HCT116 (cell line): ENCODE measurements at regions not wholly inside any gene's neighbourhood (a gene's known extent, or its start where the extent isn't known, plus 50 kb on each side); places are given as distances from the start of the nearest gene placed in this dataset.
A peak's percentile ranks its signal among the peaks of the same experiment; 100 is the strongest.

Source experiments
- ATAC-seq: fragments of 200-7000 bp; cut with Tn5 transposase; 2 replicates; pipeline ENCODE4 v1.9.1; 2020; ENCODE audit warnings: mild to moderate bottlenecking, moderate library complexity
- BruUV-seq: library from RNA; stranded (reverse); fragments of 400-500 nt; replicated peaks from 2 replicates; lab custom pipeline; 2021; lab: Mats Ljungman, UMichigan
- CTCF ChIA-PET: fragments of 300-600 bp; sonication (Branson Sonifier 250); formaldehyde crosslinking; loops from one replicate; lab custom pipeline; 2021; ENCODE audit warnings: antibody characterized with exemption; lab: Charles Lee
- POLR2A ChIA-PET: fragments of 300-600, 350-600 bp; sonication (Branson Sonifier 250); formaldehyde crosslinking; loops from one replicate; lab custom pipeline; 2021; ENCODE audit warnings: antibody characterized with exemption; lab: Charles Lee
- RAD21 ChIA-PET, 2 experiments: fragments of 300-600 bp; sonication (Branson Sonifier 250); formaldehyde crosslinking; loops; one replicate each; lab custom pipeline; 2023; ENCODE audit warnings: low total read pairs in 2 of 2; ENCODE audit not compliant: uncharacterized antibody in 2 of 2, unreplicated experiment in 2 of 2, low non-redundant PET in 1 of 2; lab: Charles Lee
- DNase-seq: peaks from one replicate; pipeline ENCODE4 v3.0.0-alpha.2; 2010; ENCODE audit warnings: low read depth, low spot score
- H2AFZ ChIP-seq: fragments of 200-600 bp; shearing (Covaris generic), sonication (generic); 2 replicates; pipeline ENCODE4 v1.6.1; 2017; ENCODE audit warnings: low read depth, mixed run types, mixed read lengths, antibody characterized with exemption, low read length; ENCODE audit not compliant: poor library complexity, severe bottlenecking
- H3K27ac ChIP-seq: 2 replicates; pipeline ENCODE4 v1.5.1; 2012; ENCODE audit warnings: low read depth, low read length
- H3K27me3 ChIP-seq: fragments of 200-600 bp; sonication (generic); 2 replicates; pipeline ENCODE4 v1.6.1; 2016; ENCODE audit warnings: mixed run types, low read length, mixed read lengths; ENCODE audit not compliant: insufficient read depth
- H3K36me3 ChIP-seq, 2 experiments: fragments of 200-500 bp in 1 of 2; fragments of 200-600 bp in 1 of 2; sonication (Bioruptor generic) in 1 of 2; sonication (generic) in 1 of 2; 2 replicates each; pipeline versions ENCODE4 v1.5.1 to v1.6.1; 2014 to 2016; ENCODE audit warnings: low read length in 2 of 2, inconsistent platforms in 1 of 2, mixed read lengths in 1 of 2, mixed run types in 1 of 2; ENCODE audit not compliant: insufficient read depth in 2 of 2, control insufficient read depth in 1 of 2
- H3K4me1 ChIP-seq, 2 experiments: fragments of 200-600 bp in 1 of 2; sonication (generic) in 1 of 2; 2 replicates each; pipeline versions ENCODE4 v1.5.1 to v1.6.1; 2012 to 2017; ENCODE audit warnings: low read length in 2 of 2, inconsistent platforms in 1 of 2, mild to moderate bottlenecking in 1 of 2, mixed read lengths in 1 of 2, mixed run types in 1 of 2, moderate library complexity in 1 of 2; ENCODE audit not compliant: insufficient read depth in 2 of 2, control insufficient read depth in 1 of 2
- H3K4me2 ChIP-seq: fragments of 200-600 bp; sonication (generic); 2 replicates; pipeline ENCODE4 v1.6.1; 2017; ENCODE audit warnings: mixed run types, low read length, mixed read lengths
- H3K4me3 ChIP-seq, 2 experiments: fragments of 200-600 bp in 1 of 2; sonication (generic) in 1 of 2; replicated peaks in 1 of 2; 2 replicates each; pipeline ENCODE4 v1.5.1; 2011 to 2016; ENCODE audit warnings: low read length in 2 of 2, control low read depth in 1 of 2, low read depth in 1 of 2, mild to moderate bottlenecking in 1 of 2, mixed read lengths in 1 of 2, mixed run types in 1 of 2
- H3K79me2 ChIP-seq: fragments of 200-600 bp; sonication (generic); 2 replicates; pipeline ENCODE4 v1.6.1; 2017; ENCODE audit warnings: mild to moderate bottlenecking, mixed run types, low read length, moderate library complexity, mixed read lengths; ENCODE audit not compliant: insufficient read depth
- H3K9ac ChIP-seq: fragments of 200-600 bp; sonication (generic); 2 replicates; pipeline ENCODE4 v1.6.1; 2016; ENCODE audit warnings: low read length, mixed read lengths
- H3K9me2 ChIP-seq: fragments of 200-600 bp; sonication (generic), shearing (Covaris generic); 2 replicates; pipeline ENCODE4 v1.6.1; 2017; ENCODE audit warnings: mixed run types, mild to moderate bottlenecking, moderate library complexity; ENCODE audit not compliant: insufficient read depth
- H3K9me3 ChIP-seq, 2 experiments: fragments of 200-500 bp in 1 of 2; fragments of 200-600 bp in 1 of 2; sonication (Bioruptor generic) in 1 of 2; sonication (generic) in 1 of 2; 2 replicates each; pipeline ENCODE4 v1.6.1; 2014 to 2017; ENCODE audit warnings: low read length in 2 of 2, mixed read lengths in 2 of 2, inconsistent platforms in 1 of 2, low read depth in 1 of 2, mild to moderate bottlenecking in 1 of 2, mixed run types in 1 of 2, moderate library complexity in 1 of 2; ENCODE audit not compliant: control insufficient read depth in 1 of 2, insufficient read depth in 1 of 2
- H4K20me1 ChIP-seq: fragments of 200-600 bp; sonication (generic), shearing (Covaris generic); 2 replicates; pipeline ENCODE4 v1.6.1; 2017; ENCODE audit warnings: mixed run types, mild to moderate bottlenecking, moderate library complexity; ENCODE audit not compliant: insufficient read depth
- JUND ChIP-seq: IDR thresholded peaks from 2 replicates; pipeline ENCODE4 v1.6.1; 2012
- RAD21 ChIP-seq: IDR thresholded peaks from 2 replicates; pipeline ENCODE4 v1.6.1; 2012; ENCODE audit warnings: low read depth, mild to moderate bottlenecking
- SIN3A ChIP-seq: IDR thresholded peaks from 2 replicates; pipeline ENCODE4 v1.6.1; 2012; ENCODE audit warnings: low read depth
- SP1 ChIP-seq: IDR thresholded peaks from 2 replicates; pipeline ENCODE4 v1.6.1; 2012; ENCODE audit warnings: low read depth
- TCF7L2 ChIP-seq: IDR thresholded peaks from 2 replicates; pipeline ENCODE4 v1.7.0; 2011; ENCODE audit warnings: borderline replicate concordance, inconsistent platforms; ENCODE audit not compliant: insufficient read depth, insufficient read length; ENCODE audit errors: extremely low read depth
- intact Hi-C: fragments of 100-400 bp; cut with micrococcal nuclease; formaldehyde crosslinking; loops from 2 replicates; pipeline ENCODE4 v1.10.0; 2022
- TF ChIP-seq, protein P1 (sequence below), 3 experiments: fragments of 200-600 bp in 1 of 3; sonication (generic) in 1 of 3; IDR thresholded peaks in 2 of 3; conservative IDR thresholded peaks in 1 of 3; 2 replicates each; pipeline ENCODE4 v1.5.1; 2012 to 2017; ENCODE audit warnings: low read depth in 2 of 3, low read length in 2 of 3, antibody characterized with exemption in 1 of 3, borderline replicate concordance in 1 of 3, control low read depth in 1 of 3, mild to moderate bottlenecking in 1 of 3, mixed read lengths in 1 of 3, mixed run types in 1 of 3, moderate library complexity in 1 of 3; ENCODE audit not compliant: insufficient read depth in 1 of 3
- TF ChIP-seq, protein P2 (sequence below): IDR thresholded peaks from 2 replicates; pipeline ENCODE4 v1.6.1; 2012

GRCh38 chr5:125559296-125559695 is 812.9 kb upstream of the ZNF608 start:
- CTCF ChIA-PET: no interaction called here
- H3K27ac ChIP-seq: no peak overlapping the region
- BruUV-seq: no TSS peak
- H4K20me1 ChIP-seq: no peaks in the 10 kb centered on the region
- ATAC-seq (peak; percentile 40; the same call in 1 of the 2 replicates), DNase-seq (peak; percentile 2)
- H3K9me2 ChIP-seq: no peaks in the 10 kb centered on the region
- H3K79me2 ChIP-seq: no peaks in the 10 kb centered on the region
- POLR2A ChIA-PET: no interaction called here
- no peak for TF ChIP-seq TCF7L2
- TF ChIP-seq SIN3A: no peak
- peak; percentile 25; the same call in 1 of the 2 replicates for TF ChIP-seq SP1
- TF ChIP-seq JUND: peak; percentile 36
- 0 out of 2 replicates have a peak, but pooled peaks have one; percentile 5 for TF ChIP-seq RAD21
- TF ChIP-seq, protein P1, sequence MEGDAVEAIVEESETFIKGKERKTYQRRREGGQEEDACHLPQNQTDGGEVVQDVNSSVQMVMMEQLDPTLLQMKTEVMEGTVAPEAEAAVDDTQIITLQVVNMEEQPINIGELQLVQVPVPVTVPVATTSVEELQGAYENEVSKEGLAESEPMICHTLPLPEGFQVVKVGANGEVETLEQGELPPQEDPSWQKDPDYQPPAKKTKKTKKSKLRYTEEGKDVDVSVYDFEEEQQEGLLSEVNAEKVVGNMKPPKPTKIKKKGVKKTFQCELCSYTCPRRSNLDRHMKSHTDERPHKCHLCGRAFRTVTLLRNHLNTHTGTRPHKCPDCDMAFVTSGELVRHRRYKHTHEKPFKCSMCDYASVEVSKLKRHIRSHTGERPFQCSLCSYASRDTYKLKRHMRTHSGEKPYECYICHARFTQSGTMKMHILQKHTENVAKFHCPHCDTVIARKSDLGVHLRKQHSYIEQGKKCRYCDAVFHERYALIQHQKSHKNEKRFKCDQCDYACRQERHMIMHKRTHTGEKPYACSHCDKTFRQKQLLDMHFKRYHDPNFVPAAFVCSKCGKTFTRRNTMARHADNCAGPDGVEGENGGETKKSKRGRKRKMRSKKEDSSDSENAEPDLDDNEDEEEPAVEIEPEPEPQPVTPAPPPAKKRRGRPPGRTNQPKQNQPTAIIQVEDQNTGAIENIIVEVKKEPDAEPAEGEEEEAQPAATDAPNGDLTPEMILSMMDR (IDR thresholded peaks at IDR 0.05 in 2 of 3, conservative IDR thresholded peaks at IDR 0.05 in 1 of 3; ENCODE audit: borderline replicate concordance in 1 of 3, insufficient read depth in 1 of 3, low read depth in 2 of 3, low read length in 2 of 3): no peak
- TF ChIP-seq, protein P2, sequence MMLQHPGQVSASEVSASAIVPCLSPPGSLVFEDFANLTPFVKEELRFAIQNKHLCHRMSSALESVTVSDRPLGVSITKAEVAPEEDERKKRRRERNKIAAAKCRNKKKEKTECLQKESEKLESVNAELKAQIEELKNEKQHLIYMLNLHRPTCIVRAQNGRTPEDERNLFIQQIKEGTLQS: no peak
- 0 out of 4 replicates have a peak, but pooled peaks cover 0 to 4% of the 10 kb centered on the region in 2 experiments for H3K4me1 ChIP-seq
- intact Hi-C loops: no loop called here
- H3K9ac ChIP-seq: no peak overlapping the region
- H2AFZ ChIP-seq: no peak overlapping the region
- RAD21 ChIA-PET: no interaction called here
- H3K9me3 ChIP-seq: no peaks in the 10 kb centered on the region
- H3K36me3 ChIP-seq: no peaks in the 10 kb centered on the region
- H3K4me2 ChIP-seq: no peak overlapping the region
- no peaks in the 10 kb centered on the region for H3K27me3 ChIP-seq
- H3K4me3 ChIP-seq: no peak overlapping the region
